22Rv1 (cell line): ENCODE measurements at regions not wholly inside any gene's neighbourhood (a gene's known extent, or its start where the extent isn't known, plus 50 kb on each side); places are given as distances from the start of the nearest gene placed in this dataset.

Experiments used
- H3K27ac ChIP-seq: fragments of 450-650 bp; 2 replicates; pipeline ENCODE4 v1.5.1; 2017
- ZFX ChIP-seq: fragments of 450-650 bp; IDR thresholded peaks from 2 replicates; pipeline ENCODE4 v1.6.1; 2017; ENCODE audit warnings: antibody characterized with exemption, borderline replicate concordance
- TF ChIP-seq, protein P1 (sequence below): fragments of 450-650 bp; IDR thresholded peaks from 2 replicates; pipeline ENCODE4 v1.5.1; 2017; ENCODE audit warnings: mild to moderate bottlenecking

- no peak overlapping the region for H3K27ac ChIP-seq
- TF ChIP-seq, protein P1, sequence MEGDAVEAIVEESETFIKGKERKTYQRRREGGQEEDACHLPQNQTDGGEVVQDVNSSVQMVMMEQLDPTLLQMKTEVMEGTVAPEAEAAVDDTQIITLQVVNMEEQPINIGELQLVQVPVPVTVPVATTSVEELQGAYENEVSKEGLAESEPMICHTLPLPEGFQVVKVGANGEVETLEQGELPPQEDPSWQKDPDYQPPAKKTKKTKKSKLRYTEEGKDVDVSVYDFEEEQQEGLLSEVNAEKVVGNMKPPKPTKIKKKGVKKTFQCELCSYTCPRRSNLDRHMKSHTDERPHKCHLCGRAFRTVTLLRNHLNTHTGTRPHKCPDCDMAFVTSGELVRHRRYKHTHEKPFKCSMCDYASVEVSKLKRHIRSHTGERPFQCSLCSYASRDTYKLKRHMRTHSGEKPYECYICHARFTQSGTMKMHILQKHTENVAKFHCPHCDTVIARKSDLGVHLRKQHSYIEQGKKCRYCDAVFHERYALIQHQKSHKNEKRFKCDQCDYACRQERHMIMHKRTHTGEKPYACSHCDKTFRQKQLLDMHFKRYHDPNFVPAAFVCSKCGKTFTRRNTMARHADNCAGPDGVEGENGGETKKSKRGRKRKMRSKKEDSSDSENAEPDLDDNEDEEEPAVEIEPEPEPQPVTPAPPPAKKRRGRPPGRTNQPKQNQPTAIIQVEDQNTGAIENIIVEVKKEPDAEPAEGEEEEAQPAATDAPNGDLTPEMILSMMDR: no peak
- TF ChIP-seq ZFX: no peak
Measured at GRCh38 chr7:50153148-50153547, 60.1 kb upstream of the ZPBP start.

DNA sequence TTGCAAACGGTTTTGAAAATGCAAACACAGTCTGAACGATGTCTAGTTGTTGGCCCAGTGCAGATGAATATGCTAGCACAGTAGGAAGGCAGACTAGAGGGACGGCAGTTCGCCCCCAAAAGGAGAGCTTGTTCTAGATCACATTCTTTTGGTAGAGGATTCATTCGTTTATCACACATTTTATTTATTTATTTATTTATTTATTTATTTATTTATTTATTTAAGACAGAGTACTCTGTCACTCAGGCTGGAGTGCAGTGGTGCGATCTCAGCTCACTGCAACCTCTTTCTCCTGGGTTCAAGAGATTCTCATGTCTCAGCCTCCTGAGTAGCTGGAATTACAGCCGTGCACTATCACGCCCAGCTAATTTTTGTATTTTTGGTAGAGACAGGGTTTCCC is 59.4 kb upstream of the ZPBP start:
- TF ChIP-seq, protein P1: no peak
- no peak for TF ChIP-seq ZFX
- H3K27ac ChIP-seq: no peak overlapping the region

DNA sequence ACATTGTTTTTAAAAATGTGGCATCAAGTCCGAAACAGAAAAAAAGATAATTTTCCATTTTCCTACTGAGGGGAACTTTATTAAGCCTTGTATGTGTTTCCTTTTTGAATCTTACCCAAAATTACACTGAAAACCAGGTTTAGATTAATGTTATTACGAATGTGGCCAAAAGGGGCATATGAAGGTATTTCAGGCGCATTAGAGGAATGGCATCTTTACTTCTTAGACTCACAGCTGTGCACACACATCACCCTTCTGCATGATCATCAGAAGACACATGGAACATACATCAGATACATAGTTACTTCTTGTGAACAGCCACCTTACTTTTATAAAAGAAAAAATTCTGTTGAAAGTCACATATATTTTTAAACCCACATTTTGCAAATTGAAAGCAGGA is 58.6 kb upstream of the ZPBP start:
- H3K27ac ChIP-seq: no peak overlapping the region
- no peak for TF ChIP-seq ZFX
- TF ChIP-seq, protein P1: no peak

DNA sequence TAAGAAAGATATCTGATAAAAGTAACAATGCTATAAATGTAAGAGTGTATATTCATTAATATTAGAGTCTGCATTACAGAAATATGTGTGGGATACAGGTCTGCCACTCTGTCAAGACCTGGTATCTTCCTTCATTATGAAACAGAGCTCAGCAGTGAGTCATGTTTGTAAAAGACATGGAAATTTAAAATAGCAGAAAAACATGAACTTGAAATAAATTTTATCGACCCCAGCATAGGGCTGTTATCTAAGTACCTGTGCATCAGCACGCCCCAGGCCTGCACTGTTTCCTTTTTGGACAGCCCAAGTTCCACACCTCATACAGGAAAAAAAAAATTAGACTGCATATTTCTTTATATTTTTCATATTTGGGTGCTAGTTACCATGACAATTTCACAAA is 58.0 kb upstream of the ZPBP start:
- H3K27ac ChIP-seq: no peak overlapping the region
- TF ChIP-seq, protein P1: no peak
- no peak for TF ChIP-seq ZFX

- TF ChIP-seq, protein P1: no peak
- TF ChIP-seq ZFX: no peak
- H3K27ac ChIP-seq: no peak overlapping the region
Measured at GRCh38 chr7:50149369-50149768, 56.3 kb upstream of the ZPBP start.

- no peak overlapping the region for H3K27ac ChIP-seq
- no peak for TF ChIP-seq ZFX
- TF ChIP-seq, protein P1: no peak
Measured at GRCh38 chr7:50147951-50148808, 55.1 kb upstream of the ZPBP start.

DNA sequence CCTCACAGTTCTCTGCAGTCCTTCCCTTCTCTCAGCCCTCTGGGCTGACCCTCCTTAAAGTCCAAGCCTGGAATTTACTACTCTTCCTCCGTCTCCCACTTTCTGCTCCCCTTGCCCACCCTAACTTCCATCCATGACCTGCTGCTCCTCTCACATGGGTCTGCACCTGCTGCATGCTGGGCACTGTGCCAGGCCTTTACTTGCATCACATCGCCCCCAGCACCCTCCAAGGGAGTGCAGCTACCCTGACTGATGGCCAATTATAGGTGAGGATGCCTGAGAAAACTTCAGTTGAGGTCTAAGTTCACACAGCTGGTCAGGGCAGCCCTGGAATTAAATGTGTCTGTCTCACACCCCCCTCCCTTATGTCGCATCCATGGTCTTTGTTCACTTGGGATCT is 53.6 kb upstream of the ZPBP start:
- TF ChIP-seq, protein P1: no peak
- no peak for TF ChIP-seq ZFX
- H3K27ac ChIP-seq: no peak overlapping the region
